Liver (tissue), 8 donors: ENCODE measurements at regions not wholly inside any gene's neighbourhood (a gene's known extent, or its start where the extent isn't known, plus 50 kb on each side); places are given as distances from the start of the nearest gene placed in this dataset.

ENCODE experiments used
- DNase-seq: peaks from one replicate; pipeline ENCODE4 v3.0.0-alpha.2; 2017; ENCODE audit warnings: low spot score
- H3K27ac ChIP-seq, 2 donors: one replicate each; pipeline ENCODE4 v1.7.0; 2013; ENCODE audit warnings: inconsistent platforms in 2 of 2, low read length in 2 of 2, control low read depth in 1 of 2, low read depth in 1 of 2, mild to moderate bottlenecking in 1 of 2
- H3K27me3 ChIP-seq, 4 donors: one replicate each; pipeline versions ENCODE4 v1.6.1 to v1.7.0; 2013; ENCODE audit warnings: low read length in 3 of 4, inconsistent platforms in 1 of 4, mild to moderate bottlenecking in 1 of 4, moderate library complexity in 1 of 4; ENCODE audit not compliant: control insufficient read depth in 4 of 4, insufficient read depth in 4 of 4
- H3K36me3 ChIP-seq, 4 donors: one replicate each; pipeline versions ENCODE4 v1.6.1 to v1.7.0; 2013; ENCODE audit warnings: low read length in 3 of 4, mild to moderate bottlenecking in 3 of 4, low read depth in 1 of 4, moderate library complexity in 1 of 4; ENCODE audit not compliant: control insufficient read depth in 4 of 4, insufficient read depth in 3 of 4
- H3K4me1 ChIP-seq, 4 donors: one replicate each; pipeline versions ENCODE4 v1.6.1 to v1.7.0; 2013; ENCODE audit warnings: low read length in 3 of 4, mild to moderate bottlenecking in 3 of 4, moderate library complexity in 1 of 4; ENCODE audit not compliant: control insufficient read depth in 4 of 4, insufficient read depth in 4 of 4
- H3K4me3 ChIP-seq, 3 donors: one replicate each; pipeline versions ENCODE4 v1.6.1 to v1.7.0; 2013; ENCODE audit warnings: low read length in 3 of 3, control low read depth in 1 of 3, low read depth in 1 of 3, mild to moderate bottlenecking in 1 of 3
- H3K9ac ChIP-seq, 2 donors: one replicate each; pipeline ENCODE4 v1.7.0; 2013; ENCODE audit warnings: low read length in 2 of 2, mild to moderate bottlenecking in 2 of 2, moderate library complexity in 2 of 2, control low read depth in 1 of 2, low read depth in 1 of 2
- H3K9me3 ChIP-seq, 4 donors: one replicate each; pipeline versions ENCODE4 v1.6.1 to v1.7.0; 2013; ENCODE audit warnings: low read length in 3 of 4; ENCODE audit not compliant: control insufficient read depth in 4 of 4
- EGR1 ChIP-seq, 2 donors: IDR thresholded peaks; 2 replicates each; pipeline ENCODE4 v1.6.1; 2016 to 2018; ENCODE audit warnings: antibody characterized with exemption in 2 of 2, low read depth in 2 of 2
- FOXA1 ChIP-seq: IDR thresholded peaks from 2 replicates; pipeline ENCODE4 v1.6.1; 2016; ENCODE audit warnings: antibody characterized with exemption
- FOXA2 ChIP-seq: IDR thresholded peaks from 2 replicates; pipeline ENCODE4 v1.6.1; 2016; ENCODE audit warnings: antibody characterized with exemption
- GABPA ChIP-seq, 2 donors: IDR thresholded peaks in 1 of 2; conservative IDR thresholded peaks in 1 of 2; 2 replicates each; pipeline ENCODE4 v1.6.1; 2016; ENCODE audit warnings: antibody characterized with exemption in 2 of 2, mild to moderate bottlenecking in 1 of 2, moderate library complexity in 1 of 2
- HNF4A ChIP-seq, 2 donors: conservative IDR thresholded peaks; 2 replicates each; pipeline ENCODE4 v1.6.1; 2016; ENCODE audit warnings: antibody characterized with exemption in 2 of 2, mild to moderate bottlenecking in 2 of 2
- HNF4G ChIP-seq: IDR thresholded peaks from 2 replicates; pipeline ENCODE4 v1.6.1; 2016; ENCODE audit warnings: antibody characterized with exemption
- JUND ChIP-seq, 2 donors: IDR thresholded peaks; 2 replicates each; pipeline ENCODE4 v1.6.1; 2016; ENCODE audit warnings: antibody characterized with exemption in 2 of 2
- NR2F2 ChIP-seq: IDR thresholded peaks from 2 replicates; pipeline ENCODE4 v1.6.1; 2016; ENCODE audit warnings: antibody characterized with exemption
- RAD21 ChIP-seq, 2 donors: IDR thresholded peaks; 2 replicates each; pipeline ENCODE4 v1.6.1; 2016; ENCODE audit warnings: antibody characterized with exemption in 2 of 2, mild to moderate bottlenecking in 2 of 2
- RXRA ChIP-seq, 2 donors: IDR thresholded peaks; 2 replicates each; pipeline ENCODE4 v1.6.1; 2017 to 2018; ENCODE audit warnings: antibody characterized with exemption in 2 of 2, mild to moderate bottlenecking in 1 of 2
- SP1 ChIP-seq: IDR thresholded peaks from 2 replicates; pipeline ENCODE4 v1.6.1; 2018; ENCODE audit warnings: antibody characterized with exemption, mild to moderate bottlenecking
- TAF1 ChIP-seq: conservative IDR thresholded peaks from 2 replicates; pipeline ENCODE4 v1.6.1; 2016; ENCODE audit warnings: antibody characterized with exemption, mild to moderate bottlenecking
- YY1 ChIP-seq: IDR thresholded peaks from 2 replicates; pipeline ENCODE4 v1.6.1; 2016; ENCODE audit warnings: antibody characterized with exemption, mild to moderate bottlenecking
- WGBS: extraction: QIAGEN DNeasy Blood & Tissue Kit; methylation state at CpG from one replicate; pipeline ENCODE4 v1.1.7; 2013; 5-methylcytosine and 5-hydroxymethylcytosine counted together
- TF ChIP-seq, protein P1 (sequence below): IDR thresholded peaks from 2 replicates; pipeline ENCODE4 v1.6.1; 2016; ENCODE audit warnings: antibody characterized with exemption
- TF ChIP-seq, protein P2 (sequence below): fragments of 150-350 bp; IDR thresholded peaks from 2 replicates; pipeline ENCODE4 v1.5.1; 2017; ENCODE audit warnings: improper control_type of control experiment, low read depth, low read length; ENCODE audit not compliant: missing input control
- TF ChIP-seq, protein P3 (sequence below): IDR thresholded peaks from 2 replicates; pipeline ENCODE4 v1.6.1; 2016; ENCODE audit warnings: antibody characterized with exemption
- donor health status: healthy.
- donor health status: healthy.
- donor health status: healthy.
- donor health status: healthy.
- donor health status: healthy.

DNA sequence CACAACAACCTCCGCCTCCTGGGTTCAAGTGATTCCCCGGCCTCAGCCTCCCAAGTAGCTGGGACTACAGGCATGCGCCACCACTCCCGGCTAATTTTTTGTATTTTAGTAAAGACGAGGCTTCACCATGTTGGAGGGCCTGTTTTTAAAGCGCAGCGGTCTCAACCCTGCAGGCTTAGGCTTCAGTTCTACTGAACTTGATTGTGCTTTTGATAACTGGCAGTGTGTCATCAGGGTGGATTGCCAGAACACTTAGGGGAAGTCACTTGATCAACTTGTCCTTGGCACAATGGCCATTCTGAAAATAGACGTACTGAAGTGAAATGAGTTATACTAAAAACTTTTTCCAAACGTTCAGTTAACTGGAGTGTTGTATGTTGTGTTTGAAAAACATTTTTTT is 472.2 kb downstream of the KLF5 start (continued):
- TF ChIP-seq, protein P1, sequence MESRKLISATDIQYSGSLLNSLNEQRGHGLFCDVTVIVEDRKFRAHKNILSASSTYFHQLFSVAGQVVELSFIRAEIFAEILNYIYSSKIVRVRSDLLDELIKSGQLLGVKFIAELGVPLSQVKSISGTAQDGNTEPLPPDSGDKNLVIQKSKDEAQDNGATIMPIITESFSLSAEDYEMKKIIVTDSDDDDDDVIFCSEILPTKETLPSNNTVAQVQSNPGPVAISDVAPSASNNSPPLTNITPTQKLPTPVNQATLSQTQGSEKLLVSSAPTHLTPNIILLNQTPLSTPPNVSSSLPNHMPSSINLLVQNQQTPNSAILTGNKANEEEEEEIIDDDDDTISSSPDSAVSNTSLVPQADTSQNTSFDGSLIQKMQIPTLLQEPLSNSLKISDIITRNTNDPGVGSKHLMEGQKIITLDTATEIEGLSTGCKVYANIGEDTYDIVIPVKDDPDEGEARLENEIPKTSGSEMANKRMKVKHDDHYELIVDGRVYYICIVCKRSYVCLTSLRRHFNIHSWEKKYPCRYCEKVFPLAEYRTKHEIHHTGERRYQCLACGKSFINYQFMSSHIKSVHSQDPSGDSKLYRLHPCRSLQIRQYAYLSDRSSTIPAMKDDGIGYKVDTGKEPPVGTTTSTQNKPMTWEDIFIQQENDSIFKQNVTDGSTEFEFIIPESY: no peak
- TF ChIP-seq EGR1 (IDR thresholded peaks at IDR 0.05; ENCODE audit: low read depth in 2 of 2) (no peak), GABPA (IDR thresholded peaks at IDR 0.05 in 1 of 2, conservative IDR thresholded peaks at IDR 0.05 in 1 of 2) (no peak)

DNA sequence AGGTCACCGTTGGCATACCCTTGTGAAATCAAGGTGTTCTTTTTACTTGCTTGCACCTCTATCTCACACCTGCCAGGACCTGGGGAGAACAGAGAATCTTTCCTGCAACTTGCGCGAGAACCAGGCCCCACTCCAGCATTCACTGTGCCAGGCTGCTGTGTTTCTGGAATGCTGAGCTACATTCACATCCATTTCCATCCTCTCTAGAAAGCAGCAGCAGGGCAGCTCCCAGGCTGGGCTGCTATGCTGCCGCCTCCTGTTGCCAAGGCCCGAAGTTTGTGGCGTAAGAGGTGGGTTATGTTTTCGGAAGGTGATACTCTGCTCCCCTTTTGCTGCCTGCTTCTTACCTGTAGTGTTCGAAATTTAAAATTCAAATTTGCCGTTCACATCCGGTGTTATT is 464.1 kb downstream of the KLF5 start:
- TF ChIP-seq HNF4A (conservative IDR thresholded peaks at IDR 0.05) (no peak), RAD21 (IDR thresholded peaks at IDR 0.05) (no peak), GABPA (IDR thresholded peaks at IDR 0.05 in 1 of 2, conservative IDR thresholded peaks at IDR 0.05 in 1 of 2) (no peak), JUND (IDR thresholded peaks at IDR 0.05) (no peak), FOXA1 (no peak), EGR1 (IDR thresholded peaks at IDR 0.05; ENCODE audit: low read depth in 2 of 2) (no peak), RXRA (IDR thresholded peaks at IDR 0.05) (no peak), HNF4G (no peak), TAF1 (no peak), NR2F2 (no peak)
- TF ChIP-seq, protein P2, sequence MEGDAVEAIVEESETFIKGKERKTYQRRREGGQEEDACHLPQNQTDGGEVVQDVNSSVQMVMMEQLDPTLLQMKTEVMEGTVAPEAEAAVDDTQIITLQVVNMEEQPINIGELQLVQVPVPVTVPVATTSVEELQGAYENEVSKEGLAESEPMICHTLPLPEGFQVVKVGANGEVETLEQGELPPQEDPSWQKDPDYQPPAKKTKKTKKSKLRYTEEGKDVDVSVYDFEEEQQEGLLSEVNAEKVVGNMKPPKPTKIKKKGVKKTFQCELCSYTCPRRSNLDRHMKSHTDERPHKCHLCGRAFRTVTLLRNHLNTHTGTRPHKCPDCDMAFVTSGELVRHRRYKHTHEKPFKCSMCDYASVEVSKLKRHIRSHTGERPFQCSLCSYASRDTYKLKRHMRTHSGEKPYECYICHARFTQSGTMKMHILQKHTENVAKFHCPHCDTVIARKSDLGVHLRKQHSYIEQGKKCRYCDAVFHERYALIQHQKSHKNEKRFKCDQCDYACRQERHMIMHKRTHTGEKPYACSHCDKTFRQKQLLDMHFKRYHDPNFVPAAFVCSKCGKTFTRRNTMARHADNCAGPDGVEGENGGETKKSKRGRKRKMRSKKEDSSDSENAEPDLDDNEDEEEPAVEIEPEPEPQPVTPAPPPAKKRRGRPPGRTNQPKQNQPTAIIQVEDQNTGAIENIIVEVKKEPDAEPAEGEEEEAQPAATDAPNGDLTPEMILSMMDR: no peak
- TF ChIP-seq, protein P1: no peak
- no peaks in the 10 kb centered on the region for H3K4me1 ChIP-seq
- H3K27me3 ChIP-seq: no peaks in the 10 kb centered on the region
- DNase-seq: no peak
- no peak overlapping the region for H3K9ac ChIP-seq
- H3K36me3 ChIP-seq: no peaks in the 10 kb centered on the region
- H3K27ac ChIP-seq: no peak overlapping the region
- 91% methylated on average over 10 of the region's 10 CpGs for WGBS
- H3K4me3 ChIP-seq: no peak overlapping the region
- no peaks in the 10 kb centered on the region for H3K9me3 ChIP-seq

DNA sequence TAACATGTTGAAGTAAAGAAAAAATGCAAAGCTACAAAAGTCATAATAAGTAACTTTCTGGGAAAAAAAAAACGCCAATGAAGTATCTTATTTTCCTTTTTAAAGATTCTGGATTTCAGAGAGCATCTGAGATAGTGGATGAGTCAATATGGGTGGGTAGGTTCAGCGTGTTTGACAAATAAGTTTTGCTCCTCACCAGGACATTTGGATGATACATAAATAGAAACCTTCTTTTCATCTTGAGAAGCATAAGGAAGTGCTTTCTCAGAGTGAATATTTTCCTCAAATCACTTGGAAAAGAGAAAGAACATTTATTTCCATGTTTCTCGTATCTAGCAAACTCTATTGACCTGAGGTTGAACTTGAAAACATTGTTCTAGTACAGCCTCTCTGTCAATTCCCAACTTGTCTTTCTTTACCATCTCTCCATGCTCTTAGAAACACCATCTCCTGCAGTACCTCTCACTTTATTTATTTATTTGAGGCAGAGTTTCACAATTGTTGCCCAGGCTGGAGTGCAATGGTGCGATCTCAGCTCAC is 463.2 kb downstream of the KLF5 start:
- Histone ChIP-seq H3K27me3 (no peaks in the 10 kb centered on the region), H3K9ac (no peak overlapping the region), H3K4me3 (no peak overlapping the region), H3K4me1 (no peaks in the 10 kb centered on the region), H3K9me3 (no peaks in the 10 kb centered on the region), H3K36me3 (no peaks in the 10 kb centered on the region), H3K27ac (no peak overlapping the region)
- DNase-seq: no peak
- WGBS: 73% methylated on average over 4 of the region's 4 CpGs
- TF ChIP-seq, protein P3, sequence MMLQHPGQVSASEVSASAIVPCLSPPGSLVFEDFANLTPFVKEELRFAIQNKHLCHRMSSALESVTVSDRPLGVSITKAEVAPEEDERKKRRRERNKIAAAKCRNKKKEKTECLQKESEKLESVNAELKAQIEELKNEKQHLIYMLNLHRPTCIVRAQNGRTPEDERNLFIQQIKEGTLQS: no peak
- no peak for TF ChIP-seq YY1
- TF ChIP-seq, protein P1: no peak
- no peak for TF ChIP-seq HNF4A (conservative IDR thresholded peaks at IDR 0.05)
- TF ChIP-seq FOXA1: no peak
- TF ChIP-seq EGR1 (IDR thresholded peaks at IDR 0.05; ENCODE audit: low read depth in 2 of 2): no peak
- no peak for TF ChIP-seq HNF4G
- no peak for TF ChIP-seq GABPA (IDR thresholded peaks at IDR 0.05 in 1 of 2, conservative IDR thresholded peaks at IDR 0.05 in 1 of 2)
- TF ChIP-seq, protein P2: no peak
- no peak for TF ChIP-seq SP1
- no peak for TF ChIP-seq FOXA2
- TF ChIP-seq NR2F2: no peak
- TF ChIP-seq JUND (IDR thresholded peaks at IDR 0.05): no peak
- TF ChIP-seq TAF1: no peak
- no peak for TF ChIP-seq RXRA (IDR thresholded peaks at IDR 0.05)
- TF ChIP-seq RAD21 (IDR thresholded peaks at IDR 0.05): no peak
